ENCODE measurements at regions not wholly inside any gene's neighbourhood (a gene's known extent, or its start where the extent isn't known, plus 50 kb on each side); places are given as distances from the start of the nearest gene placed in this dataset.

GRCh38 chr5:43997647-43998272 lies 391.5 kb downstream of the FGF10 start (continued):
- TF ChIP-seq, protein P1, sequence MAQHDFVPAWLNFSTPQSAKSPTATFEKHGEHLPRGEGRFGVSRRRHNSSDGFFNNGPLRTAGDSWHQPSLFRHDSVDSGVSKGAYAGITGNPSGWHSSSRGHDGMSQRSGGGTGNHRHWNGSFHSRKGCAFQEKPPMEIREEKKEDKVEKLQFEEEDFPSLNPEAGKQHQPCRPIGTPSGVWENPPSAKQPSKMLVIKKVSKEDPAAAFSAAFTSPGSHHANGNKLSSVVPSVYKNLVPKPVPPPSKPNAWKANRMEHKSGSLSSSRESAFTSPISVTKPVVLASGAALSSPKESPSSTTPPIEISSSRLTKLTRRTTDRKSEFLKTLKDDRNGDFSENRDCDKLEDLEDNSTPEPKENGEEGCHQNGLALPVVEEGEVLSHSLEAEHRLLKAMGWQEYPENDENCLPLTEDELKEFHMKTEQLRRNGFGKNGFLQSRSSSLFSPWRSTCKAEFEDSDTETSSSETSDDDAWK (CRISPR knock-in tag; IDR thresholded peaks at IDR 0.05): no peak
- TF ChIP-seq CREB1 (IDR thresholded peaks at IDR 0.05) (no peak), CREB1 (CRISPR knock-in tag; IDR thresholded peaks at IDR 0.05) (peak; percentile 67), ZNF234 (CRISPR knock-in tag; conservative IDR thresholded peaks at IDR 0.05) (no peak), ZNF75D (CRISPR knock-in tag; IDR thresholded peaks at IDR 0.05; ENCODE audit: borderline replicate concordance) (no peak), THAP11 (CRISPR knock-in tag; IDR thresholded peaks at IDR 0.05) (peak; percentile 79), NFATC3 (CRISPR knock-in tag; IDR thresholded peaks at IDR 0.05) (no peak), HNRNPL (IDR thresholded peaks at IDR 0.05; ENCODE audit: low read depth, low read length) (0 out of 2 replicates have a peak, but pooled peaks have one; percentile 59), IKZF5 (CRISPR knock-in tag; IDR thresholded peaks at IDR 0.05) (peak; percentile 99), SP1 (IDR thresholded peaks at IDR 0.05) (no peak), SP1 (CRISPR knock-in tag; IDR thresholded peaks at IDR 0.05) (0 out of 2 replicates have a peak, but pooled peaks have one; percentile 18), PAWR (CRISPR knock-in tag; IDR thresholded peaks at IDR 0.05; ENCODE audit: borderline replicate concordance) (no peak), JDP2 (CRISPR knock-in tag; IDR thresholded peaks at IDR 0.05; ENCODE audit: borderline replicate concordance) (no peak), ZNF570 (CRISPR knock-in tag; IDR thresholded peaks at IDR 0.05; ENCODE audit: borderline replicate concordance) (no peak), ZNF83 (CRISPR knock-in tag; IDR thresholded peaks at IDR 0.05; ENCODE audit: borderline replicate concordance) (no peak), ZNF7 (CRISPR knock-in tag; IDR thresholded peaks at IDR 0.05) (no peak), ZZZ3 (CRISPR knock-in tag; IDR thresholded peaks at IDR 0.05; ENCODE audit: borderline replicate concordance) (no peak), TBX2 (CRISPR knock-in tag; IDR thresholded peaks at IDR 0.05; ENCODE audit: borderline replicate concordance) (peak; percentile 85), ISL2 (CRISPR knock-in tag; IDR thresholded peaks at IDR 0.05) (peak; percentile 93), PBX2 (CRISPR knock-in tag; IDR thresholded peaks at IDR 0.05) (no peak)
- TF ChIP-seq, protein P2, sequence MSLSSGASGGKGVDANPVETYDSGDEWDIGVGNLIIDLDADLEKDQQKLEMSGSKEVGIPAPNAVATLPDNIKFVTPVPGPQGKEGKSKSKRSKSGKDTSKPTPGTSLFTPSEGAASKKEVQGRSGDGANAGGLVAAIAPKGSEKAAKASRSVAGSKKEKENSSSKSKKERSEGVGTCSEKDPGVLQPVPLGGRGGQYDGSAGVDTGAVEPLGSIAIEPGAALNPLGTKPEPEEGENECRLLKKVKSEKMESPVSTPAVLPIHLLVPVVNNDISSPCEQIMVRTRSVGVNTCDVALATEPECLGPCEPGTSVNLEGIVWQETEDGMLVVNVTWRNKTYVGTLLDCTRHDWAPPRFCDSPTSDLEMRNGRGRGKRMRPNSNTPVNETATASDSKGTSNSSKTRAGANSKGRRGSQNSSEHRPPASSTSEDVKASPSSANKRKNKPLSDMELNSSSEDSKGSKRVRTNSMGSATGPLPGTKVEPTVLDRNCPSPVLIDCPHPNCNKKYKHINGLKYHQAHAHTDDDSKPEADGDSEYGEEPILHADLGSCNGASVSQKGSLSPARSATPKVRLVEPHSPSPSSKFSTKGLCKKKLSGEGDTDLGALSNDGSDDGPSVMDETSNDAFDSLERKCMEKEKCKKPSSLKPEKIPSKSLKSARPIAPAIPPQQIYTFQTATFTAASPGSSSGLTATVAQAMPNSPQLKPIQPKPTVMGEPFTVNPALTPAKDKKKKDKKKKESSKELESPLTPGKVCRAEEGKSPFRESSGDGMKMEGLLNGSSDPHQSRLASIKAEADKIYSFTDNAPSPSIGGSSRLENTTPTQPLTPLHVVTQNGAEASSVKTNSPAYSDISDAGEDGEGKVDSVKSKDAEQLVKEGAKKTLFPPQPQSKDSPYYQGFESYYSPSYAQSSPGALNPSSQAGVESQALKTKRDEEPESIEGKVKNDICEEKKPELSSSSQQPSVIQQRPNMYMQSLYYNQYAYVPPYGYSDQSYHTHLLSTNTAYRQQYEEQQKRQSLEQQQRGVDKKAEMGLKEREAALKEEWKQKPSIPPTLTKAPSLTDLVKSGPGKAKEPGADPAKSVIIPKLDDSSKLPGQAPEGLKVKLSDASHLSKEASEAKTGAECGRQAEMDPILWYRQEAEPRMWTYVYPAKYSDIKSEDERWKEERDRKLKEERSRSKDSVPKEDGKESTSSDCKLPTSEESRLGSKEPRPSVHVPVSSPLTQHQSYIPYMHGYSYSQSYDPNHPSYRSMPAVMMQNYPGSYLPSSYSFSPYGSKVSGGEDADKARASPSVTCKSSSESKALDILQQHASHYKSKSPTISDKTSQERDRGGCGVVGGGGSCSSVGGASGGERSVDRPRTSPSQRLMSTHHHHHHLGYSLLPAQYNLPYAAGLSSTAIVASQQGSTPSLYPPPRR (CRISPR knock-in tag; IDR thresholded peaks at IDR 0.05; ENCODE audit: borderline replicate concordance): peak; percentile 94
- TF ChIP-seq, protein P3, sequence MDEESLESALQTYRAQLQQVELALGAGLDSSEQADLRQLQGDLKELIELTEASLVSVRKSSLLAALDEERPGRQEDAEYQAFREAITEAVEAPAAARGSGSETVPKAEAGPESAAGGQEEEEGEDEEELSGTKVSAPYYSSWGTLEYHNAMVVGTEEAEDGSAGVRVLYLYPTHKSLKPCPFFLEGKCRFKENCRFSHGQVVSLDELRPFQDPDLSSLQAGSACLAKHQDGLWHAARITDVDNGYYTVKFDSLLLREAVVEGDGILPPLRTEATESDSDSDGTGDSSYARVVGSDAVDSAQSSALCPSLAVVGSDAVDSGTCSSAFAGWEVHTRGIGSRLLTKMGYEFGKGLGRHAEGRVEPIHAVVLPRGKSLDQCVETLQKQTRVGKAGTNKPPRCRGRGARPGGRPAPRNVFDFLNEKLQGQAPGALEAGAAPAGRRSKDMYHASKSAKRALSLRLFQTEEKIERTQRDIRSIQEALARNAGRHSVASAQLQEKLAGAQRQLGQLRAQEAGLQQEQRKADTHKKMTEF (CRISPR knock-in tag; IDR thresholded peaks at IDR 0.05): peak; percentile 99

Measured in HepG2 (cell line).